ENCODE measurements at regions not wholly inside any gene's neighbourhood (a gene's known extent, or its start where the extent isn't known, plus 50 kb on each side); places are given as distances from the start of the nearest gene placed in this dataset.

DNA sequence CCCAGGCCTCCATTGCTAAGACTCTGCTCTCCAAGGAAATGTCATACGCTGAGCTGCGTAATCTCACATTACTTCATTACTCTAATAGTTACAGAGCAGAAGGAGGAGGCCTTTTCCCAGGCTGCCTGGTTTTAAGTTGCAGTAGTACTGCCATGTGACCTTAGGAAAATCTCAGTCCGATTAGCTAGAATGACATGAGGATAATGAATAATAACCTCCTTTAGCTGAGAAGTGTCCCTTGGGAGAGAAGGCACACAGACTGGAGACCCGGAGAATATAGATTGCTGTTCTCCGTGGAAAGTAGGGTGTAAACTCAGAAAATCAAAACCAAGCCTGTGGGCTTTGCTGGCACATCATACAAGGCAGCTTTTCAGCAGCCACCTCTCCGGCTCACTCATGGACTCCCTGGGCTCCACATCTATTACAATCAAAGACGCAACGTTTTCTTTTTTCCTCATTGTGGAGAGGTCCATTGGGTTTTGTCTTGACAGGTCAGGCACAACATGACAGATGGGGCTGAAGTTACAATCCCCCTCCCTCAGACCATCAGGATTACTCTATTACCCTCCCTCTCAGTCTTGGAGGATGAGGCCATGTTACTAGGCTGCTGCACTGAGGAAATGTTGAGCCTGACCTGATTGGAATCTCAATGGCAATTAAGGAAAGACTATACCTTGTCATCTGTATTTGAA lies 134.8 kb upstream of the MB21D2 start:
- no peak overlapping the region for H2AK5ac ChIP-seq (ENCODE audit: low read depth, low read length)
- no peaks in the 10 kb centered on the region; a peak in 1 of 7 replicates for H3K4me1 ChIP-seq (replicated peaks in 1 of 4; ENCODE audit: control insufficient read depth in 3 of 4, insufficient read depth in 4 of 4, low read length in 3 of 4)
- H3K56ac ChIP-seq (replicated peaks; ENCODE audit: insufficient read length, low read depth, low read length), result no peak overlapping the region
- no peak overlapping the region for H4K8ac ChIP-seq (ENCODE audit: extremely low read depth, insufficient read depth, low read length)
- no peaks in the 10 kb centered on the region for H3K79me1 ChIP-seq (ENCODE audit: low read depth, low read length)
- no peak overlapping the region for H2BK12ac ChIP-seq (ENCODE audit: low read depth, low read length)
- no peaks in the 10 kb centered on the region for H4K20me1 ChIP-seq (replicated peaks in 1 of 2; ENCODE audit: control insufficient read depth in 1 of 2, insufficient read depth in 2 of 2, low read length in 2 of 2)
- CTCF ChIA-PET (ENCODE audit: partially characterized antibody), result interaction anchor here (1.2 to 5.4 kb wide), 4 partner anchors 11 to 240 kb away, joined by 5 to 26 read pairs (median 8); no protein-coding TSS in a partner anchor
- no peak overlapping the region for H3K9ac ChIP-seq (replicated peaks in 1 of 4; ENCODE audit: extremely low read depth in 1 of 4, low read depth in 3 of 4, low read length in 3 of 4)
- no peak overlapping the region; the same call in 1 of the 2 replicates for H3K27ac ChIP-seq (ENCODE audit: low read depth, low read length)
- H4K5ac ChIP-seq (ENCODE audit: insufficient read length, low read depth, low read length), result no peak overlapping the region
- no peak overlapping the region for H3K18ac ChIP-seq (ENCODE audit: extremely low read depth, low read length)
- no peak overlapping the region for H3K4me3 ChIP-seq (ENCODE audit: extremely low read depth in 1 of 4, insufficient read depth in 2 of 4, low read depth in 3 of 4, low read length in 4 of 4)
- H2BK20ac ChIP-seq (ENCODE audit: low read length), result no peak overlapping the region
- no peak overlapping the region for H4K91ac ChIP-seq (replicated peaks; ENCODE audit: insufficient read length, low read length)
- no peaks in the 10 kb centered on the region for H3K23me2 ChIP-seq (ENCODE audit: low read depth, low read length)
- POLR2A ChIA-PET (ENCODE audit: partially characterized antibody), result no interaction called here
- FAIRE-seq, result no peak
- no peak for TF ChIP-seq TEAD4 (IDR thresholded peaks at IDR 0.05; ENCODE audit: low read depth, low read length)
- TF ChIP-seq RBBP5 (IDR thresholded peaks at IDR 0.05; ENCODE audit: borderline replicate concordance, low read depth, low read length), result no peak
- TF ChIP-seq MAFK (IDR thresholded peaks at IDR 0.05; ENCODE audit: low read depth, low read length), result no peak
- TF ChIP-seq TBP (IDR thresholded peaks at IDR 0.05; ENCODE audit: low read depth, low read length), result no peak
- no peak for TF ChIP-seq POLR2A (IDR thresholded peaks at IDR 0.05; ENCODE audit: control extremely low read depth in 1 of 2, low read depth in 2 of 2, low read length in 2 of 2)
- no peak for TF ChIP-seq SP1 (IDR thresholded peaks at IDR 0.05; ENCODE audit: low read depth, low read length)
- TF ChIP-seq SUZ12 (IDR thresholded peaks at IDR 0.05; ENCODE audit: low read length), result no peak
- TF ChIP-seq CBX5 (IDR thresholded peaks at IDR 0.05; ENCODE audit: low read depth, low read length), result no peak
- no peak for TF ChIP-seq TCF12 (IDR thresholded peaks at IDR 0.05; ENCODE audit: low read depth, low read length)
- TF ChIP-seq JUN (IDR thresholded peaks at IDR 0.05; ENCODE audit: low read depth, low read length), result no peak
- TF ChIP-seq TAF1 (IDR thresholded peaks at IDR 0.05; ENCODE audit: low read depth, low read length), result no peak
- TF ChIP-seq, protein P1, sequence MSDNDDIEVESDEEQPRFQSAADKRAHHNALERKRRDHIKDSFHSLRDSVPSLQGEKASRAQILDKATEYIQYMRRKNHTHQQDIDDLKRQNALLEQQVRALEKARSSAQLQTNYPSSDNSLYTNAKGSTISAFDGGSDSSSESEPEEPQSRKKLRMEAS (IDR thresholded peaks at IDR 0.05), result no peak
- no peak for TF ChIP-seq BRCA1 (IDR thresholded peaks at IDR 0.05; ENCODE audit: low read depth, low read length)
- no peak for TF ChIP-seq KDM5A (IDR thresholded peaks at IDR 0.05; ENCODE audit: low read length)
- TF ChIP-seq EZH2 (IDR thresholded peaks at IDR 0.05; ENCODE audit: low read depth, low read length, severe bottlenecking), result no peak
- H3K9me3 ChIP-seq (ENCODE audit: insufficient read depth in 2 of 2, low read depth in 1 of 2, low read length in 1 of 2), result no peaks in the 10 kb centered on the region
- H2BK5ac ChIP-seq (ENCODE audit: low read depth, low read length), result no peak overlapping the region
- no peak overlapping the region for H3K4me2 ChIP-seq (ENCODE audit: insufficient read depth in 1 of 2, low read depth in 2 of 2, low read length in 2 of 2)
- H2BK15ac ChIP-seq (ENCODE audit: low read length), result no peak overlapping the region
- H3K23ac ChIP-seq (ENCODE audit: insufficient read length), result no peak overlapping the region
- no peak overlapping the region; the same call in 1 of the 2 replicates for H2AFZ ChIP-seq (ENCODE audit: low read length)
- DNase-seq (ENCODE audit: low read depth in 1 of 2, low spot score in 2 of 2), result no peak
- WGBS, 2 experiments (ENCODE audit: extremely low coverage in 1 of 2, insufficient coverage in 1 of 2, insufficient read length in 1 of 2, insufficient replicate concordance in 2 of 2, low coverage in 1 of 2, low lambda C conversion rate in 2 of 2, missing lambda C conversion rate in 1 of 2), result 84% methylated on average over 8 of the region's 8 CpGs; no CpG with 5 or more reads in 1 of the 2 experiments
- no peak overlapping the region for H3K4ac ChIP-seq (replicated peaks; ENCODE audit: insufficient read length, low read depth, low read length)
- no peak overlapping the region for H2BK120ac ChIP-seq (replicated peaks; ENCODE audit: low read depth, low read length)
- no peaks in the 10 kb centered on the region for H3K36me3 ChIP-seq (ENCODE audit: control insufficient read depth in 2 of 4, insufficient read depth in 4 of 4, low read length in 3 of 4)
- no peak overlapping the region for H3K14ac ChIP-seq (ENCODE audit: insufficient read length)
- no peaks in the 10 kb centered on the region for H3K27me3 ChIP-seq (replicated peaks in 1 of 4; ENCODE audit: control insufficient read depth in 3 of 4, extremely low read depth in 1 of 4, insufficient read depth in 3 of 4, low read length in 3 of 4)
- H3K79me2 ChIP-seq (ENCODE audit: control insufficient read depth in 1 of 2, insufficient read depth in 2 of 2, low read length in 2 of 2), result no peaks in the 10 kb centered on the region
